Body of pancreas (tissue), 4 donors: ENCODE measurements at regions not wholly inside any gene's neighbourhood (a gene's known extent, or its start where the extent isn't known, plus 50 kb on each side); places are given as distances from the start of the nearest gene placed in this dataset.

ENCODE experiments used
- CTCF ChIP-seq, 7 experiments: fragments of 450-650 bp in 4 of 7; fragments of 200-600 bp in 3 of 7; sonication (generic) in 3 of 7; IDR thresholded peaks; one replicate each; pipeline ENCODE4 v1.5.1; 2016 to 2019; ENCODE audit warnings: antibody characterized with exemption in 7 of 7
- POLR2A ChIP-seq, 3 donors: fragments of 450-650 bp; IDR thresholded peaks; one replicate each; pipeline ENCODE4 v1.6.1; 2016; ENCODE audit warnings: antibody characterized with exemption in 3 of 3, mild to moderate bottlenecking in 2 of 3

DNA sequence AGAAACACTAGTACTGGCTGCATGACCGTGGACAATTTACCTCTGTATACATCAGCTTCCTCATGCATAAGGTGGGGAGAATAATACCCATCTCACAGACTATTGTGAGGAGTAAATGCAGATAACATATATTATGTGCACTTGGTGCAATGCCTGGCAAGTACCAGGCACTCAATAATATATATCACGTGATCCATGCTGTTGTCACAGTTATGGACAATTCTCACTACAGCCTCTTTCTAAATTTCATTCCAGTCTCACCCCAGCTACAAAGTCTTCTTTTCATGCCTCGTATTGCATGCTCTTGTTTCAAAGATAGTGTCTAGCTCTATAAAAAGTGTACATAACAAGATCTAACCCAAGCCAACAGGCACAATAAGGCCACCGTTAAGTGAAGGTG lies 494.3 kb upstream of the ADAMTS9 start:
- TF ChIP-seq CTCF (IDR thresholded peaks at IDR 0.05) (no peak), POLR2A (IDR thresholded peaks at IDR 0.05) (no peak)
